Prostate gland (tissue), 2 donors: ENCODE measurements at regions not wholly inside any gene's neighbourhood (a gene's known extent, or its start where the extent isn't known, plus 50 kb on each side); places are given as distances from the start of the nearest gene placed in this dataset.

Experiments
- DNase-seq: peaks from one replicate; pipeline ENCODE4 v3.0.0-alpha.2; 2019; ENCODE audit warnings: low spot score
- H3K27ac ChIP-seq, 2 donors: fragments of 200-600 bp; sonication (generic); 2 replicates each; pipeline ENCODE4 v1.5.1; 2017 to 2019
- H3K27me3 ChIP-seq: fragments of 200-600 bp; sonication (generic); replicated peaks from 2 replicates; pipeline ENCODE4 v1.5.1; 2019; ENCODE audit not compliant: insufficient read depth
- H3K36me3 ChIP-seq, 2 donors: fragments of 200-600 bp; sonication (generic); 1 replicate in 1 of 2; 2 replicates in 1 of 2; pipeline versions ENCODE4 v1.5.1 to v1.8.1; 2017 to 2019
- H3K4me1 ChIP-seq: fragments of 200-600 bp; sonication (generic); replicated peaks from 2 replicates; pipeline ENCODE4 v1.5.1; 2019
- H3K4me3 ChIP-seq, 2 donors: fragments of 200-600 bp; sonication (generic); 2 replicates each; pipeline ENCODE4 v1.5.1; 2017 to 2019
- H3K9me3 ChIP-seq: fragments of 200-600 bp; sonication (generic); 2 replicates; pipeline ENCODE4 v1.5.1; 2017
- POLR2A ChIP-seq: fragments of 450-650 bp; IDR thresholded peaks from one replicate; pipeline ENCODE4 v1.6.1; 2016; ENCODE audit warnings: antibody characterized with exemption, mild to moderate bottlenecking
- POLR2AphosphoS5 ChIP-seq: sonication (generic); formaldehyde crosslinking; IDR thresholded peaks from one replicate; pipeline ENCODE4 v1.6.1; 2017; ENCODE audit warnings: antibody characterized with exemption
- WGBS: methylation state at CpG from one replicate; pipeline ENCODE4 v1.1.5; 2018; 5-methylcytosine and 5-hydroxymethylcytosine counted together
- intact Hi-C: fragments of 100-400 bp; cut with DNase I; formaldehyde crosslinking; loops from one replicate; pipeline ENCODE4 v1.14.2; 2022
- TF ChIP-seq, protein P1 (sequence below), 4 experiments: fragments of 200-600 bp in 2 of 4; fragments of 450-650 bp in 2 of 4; sonication (generic) in 2 of 4; IDR thresholded peaks; 1 replicate in 3 of 4; 2 replicates in 1 of 4; pipeline ENCODE4 v1.5.1; 2016 to 2019; ENCODE audit warnings: antibody characterized with exemption in 4 of 4, mild to moderate bottlenecking in 2 of 4, moderate library complexity in 2 of 4

GRCh38 chr6:146943664-146944063 lies 260.6 kb upstream of the STXBP5 start:
- no peaks in the 10 kb centered on the region for H3K4me1 ChIP-seq
- no peak for DNase-seq
- over 99% methylated on average over 4 of the region's 4 CpGs for WGBS
- H3K27ac ChIP-seq: no peak overlapping the region
- H3K36me3 ChIP-seq: no peaks in the 10 kb centered on the region
- TF ChIP-seq POLR2AphosphoS5: no peak
- TF ChIP-seq, protein P1, sequence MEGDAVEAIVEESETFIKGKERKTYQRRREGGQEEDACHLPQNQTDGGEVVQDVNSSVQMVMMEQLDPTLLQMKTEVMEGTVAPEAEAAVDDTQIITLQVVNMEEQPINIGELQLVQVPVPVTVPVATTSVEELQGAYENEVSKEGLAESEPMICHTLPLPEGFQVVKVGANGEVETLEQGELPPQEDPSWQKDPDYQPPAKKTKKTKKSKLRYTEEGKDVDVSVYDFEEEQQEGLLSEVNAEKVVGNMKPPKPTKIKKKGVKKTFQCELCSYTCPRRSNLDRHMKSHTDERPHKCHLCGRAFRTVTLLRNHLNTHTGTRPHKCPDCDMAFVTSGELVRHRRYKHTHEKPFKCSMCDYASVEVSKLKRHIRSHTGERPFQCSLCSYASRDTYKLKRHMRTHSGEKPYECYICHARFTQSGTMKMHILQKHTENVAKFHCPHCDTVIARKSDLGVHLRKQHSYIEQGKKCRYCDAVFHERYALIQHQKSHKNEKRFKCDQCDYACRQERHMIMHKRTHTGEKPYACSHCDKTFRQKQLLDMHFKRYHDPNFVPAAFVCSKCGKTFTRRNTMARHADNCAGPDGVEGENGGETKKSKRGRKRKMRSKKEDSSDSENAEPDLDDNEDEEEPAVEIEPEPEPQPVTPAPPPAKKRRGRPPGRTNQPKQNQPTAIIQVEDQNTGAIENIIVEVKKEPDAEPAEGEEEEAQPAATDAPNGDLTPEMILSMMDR (IDR thresholded peaks at IDR 0.05): no peak
- TF ChIP-seq POLR2A: no peak
- no peaks in the 10 kb centered on the region for H3K27me3 ChIP-seq
- intact Hi-C loops: no loop called here
- no peak overlapping the region for H3K4me3 ChIP-seq
- H3K9me3 ChIP-seq: no peaks in the 10 kb centered on the region

GRCh38 chr6:146944077-146944476 lies 260.1 kb upstream of the STXBP5 start:
- no peak overlapping the region for H3K4me3 ChIP-seq
- intact Hi-C loops: no loop called here
- H3K27me3 ChIP-seq: no peaks in the 10 kb centered on the region
- no peak overlapping the region for H3K27ac ChIP-seq
- no peak for TF ChIP-seq POLR2AphosphoS5
- TF ChIP-seq, protein P1 (IDR thresholded peaks at IDR 0.05): no peak
- no peak for TF ChIP-seq POLR2A
- no peak for DNase-seq
- H3K36me3 ChIP-seq: no peaks in the 10 kb centered on the region
- H3K4me1 ChIP-seq: no peaks in the 10 kb centered on the region
- no peaks in the 10 kb centered on the region for H3K9me3 ChIP-seq

DNA sequence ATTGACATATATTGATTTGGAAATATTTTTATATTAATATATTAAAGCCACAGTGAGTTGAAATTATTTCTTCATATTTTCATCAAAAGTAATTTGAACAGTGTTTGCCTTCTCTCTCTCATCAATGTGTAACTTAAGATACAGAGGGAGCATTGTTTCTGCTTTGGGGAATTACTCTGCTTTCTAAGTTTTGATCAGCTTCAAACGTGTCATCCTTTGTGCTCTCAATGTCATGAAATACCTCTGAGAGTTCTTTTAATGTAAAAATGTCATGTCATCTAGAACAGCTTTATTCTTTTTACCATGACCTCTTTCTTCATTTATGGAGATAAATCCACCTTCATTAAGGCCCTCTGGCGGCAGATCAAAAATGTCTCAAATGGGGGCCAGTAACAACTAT lies 259.4 kb upstream of the STXBP5 start:
- DNase-seq: no peak
- intact Hi-C loops: no loop called here
- Histone ChIP-seq H3K27ac (no peak overlapping the region), H3K9me3 (no peaks in the 10 kb centered on the region), H3K27me3 (no peaks in the 10 kb centered on the region), H3K4me1 (no peaks in the 10 kb centered on the region), H3K4me3 (no peak overlapping the region), H3K36me3 (no peaks in the 10 kb centered on the region)
- WGBS: 58% methylated on average over 2 of the region's 2 CpGs
- no peak for TF ChIP-seq POLR2A
- TF ChIP-seq POLR2AphosphoS5: no peak
- TF ChIP-seq, protein P1 (IDR thresholded peaks at IDR 0.05): no peak

DNA sequence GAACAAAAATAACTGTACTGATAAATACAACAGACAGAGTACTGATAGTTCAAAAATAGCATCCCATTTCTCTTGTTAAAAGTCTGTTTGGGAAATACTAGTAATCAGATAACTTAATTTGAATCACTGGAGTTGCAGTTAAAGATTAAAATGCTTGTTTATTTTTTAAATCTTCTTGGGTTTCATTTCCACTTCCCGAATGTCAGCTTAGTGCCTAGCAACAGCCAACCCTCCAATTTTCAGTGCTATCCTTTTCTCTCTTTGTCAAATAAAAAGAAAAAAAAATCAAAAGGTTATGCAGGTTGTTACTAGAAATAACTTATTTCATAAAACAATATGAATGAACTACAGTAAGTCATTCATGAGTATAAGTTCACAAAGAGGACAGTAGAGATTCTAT lies 257.7 kb upstream of the STXBP5 start:
- Histone ChIP-seq H3K27ac (no peak overlapping the region), H3K36me3 (no peaks in the 10 kb centered on the region), H3K27me3 (no peaks in the 10 kb centered on the region), H3K9me3 (no peaks in the 10 kb centered on the region), H3K4me1 (no peaks in the 10 kb centered on the region), H3K4me3 (no peak overlapping the region)
- intact Hi-C loops: no loop called here
- TF ChIP-seq POLR2A: no peak
- TF ChIP-seq, protein P1 (IDR thresholded peaks at IDR 0.05): no peak
- no peak for TF ChIP-seq POLR2AphosphoS5
- no peak for DNase-seq
- WGBS: 64% methylated on average over 1 of the region's 1 CpG

GRCh38 chr6:146948790-146949342 lies 255.4 kb upstream of the STXBP5 start:
- H3K4me3 ChIP-seq: no peak overlapping the region

More at GRCh38 chr6:146948790-146949342, 255.4 kb upstream of the STXBP5 start:
- intact Hi-C loops: no loop called here
- Histone ChIP-seq H3K27ac (no peak overlapping the region), H3K4me1 (no peaks in the 10 kb centered on the region), H3K36me3 (no peaks in the 10 kb centered on the region), H3K27me3 (no peaks in the 10 kb centered on the region), H3K9me3 (no peaks in the 10 kb centered on the region)
- 95% methylated on average over 3 of the region's 3 CpGs for WGBS
- DNase-seq: no peak
- TF ChIP-seq, protein P1 (IDR thresholded peaks at IDR 0.05): no peak
- TF ChIP-seq POLR2A (no peak), POLR2AphosphoS5 (no peak)
